ENCODE measurements at regions not wholly inside any gene's neighbourhood (a gene's known extent, or its start where the extent isn't known, plus 50 kb on each side); places are given as distances from the start of the nearest gene placed in this dataset.

DNA sequence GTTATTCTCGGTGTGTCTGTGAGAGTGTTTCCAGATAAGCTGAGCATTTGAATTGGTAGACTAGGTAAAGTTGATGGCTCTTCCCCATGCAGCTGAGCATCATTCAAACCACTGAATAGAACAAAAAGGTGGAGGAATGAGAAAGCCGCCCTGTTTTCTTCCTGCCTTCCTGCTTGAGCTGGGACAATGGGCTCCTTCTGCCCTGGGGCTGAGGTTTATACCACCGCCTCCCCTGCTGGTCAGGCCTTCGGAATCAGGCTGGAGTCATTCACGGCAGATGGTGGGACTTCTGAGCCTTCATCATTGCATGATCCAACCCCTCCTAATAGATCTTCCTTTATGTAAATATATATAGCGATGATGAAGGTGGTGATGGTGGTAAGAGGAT lies 124.9 kb downstream of the ANKRD60 start:
- H3K27me3 ChIP-seq (ENCODE audit: low read depth, low read length), result peaks cover 73% of the 10 kb centered on the region
- no peaks in the 10 kb centered on the region for H3K9me3 ChIP-seq (ENCODE audit: insufficient read depth, low read length)
- H3K9ac ChIP-seq (ENCODE audit: low read length), result no peak overlapping the region
- no peak overlapping the region for H3K4me2 ChIP-seq (ENCODE audit: low read length)
- H3K27ac ChIP-seq (ENCODE audit: low read length), result no peak overlapping the region
- TF ChIP-seq, protein P1, sequence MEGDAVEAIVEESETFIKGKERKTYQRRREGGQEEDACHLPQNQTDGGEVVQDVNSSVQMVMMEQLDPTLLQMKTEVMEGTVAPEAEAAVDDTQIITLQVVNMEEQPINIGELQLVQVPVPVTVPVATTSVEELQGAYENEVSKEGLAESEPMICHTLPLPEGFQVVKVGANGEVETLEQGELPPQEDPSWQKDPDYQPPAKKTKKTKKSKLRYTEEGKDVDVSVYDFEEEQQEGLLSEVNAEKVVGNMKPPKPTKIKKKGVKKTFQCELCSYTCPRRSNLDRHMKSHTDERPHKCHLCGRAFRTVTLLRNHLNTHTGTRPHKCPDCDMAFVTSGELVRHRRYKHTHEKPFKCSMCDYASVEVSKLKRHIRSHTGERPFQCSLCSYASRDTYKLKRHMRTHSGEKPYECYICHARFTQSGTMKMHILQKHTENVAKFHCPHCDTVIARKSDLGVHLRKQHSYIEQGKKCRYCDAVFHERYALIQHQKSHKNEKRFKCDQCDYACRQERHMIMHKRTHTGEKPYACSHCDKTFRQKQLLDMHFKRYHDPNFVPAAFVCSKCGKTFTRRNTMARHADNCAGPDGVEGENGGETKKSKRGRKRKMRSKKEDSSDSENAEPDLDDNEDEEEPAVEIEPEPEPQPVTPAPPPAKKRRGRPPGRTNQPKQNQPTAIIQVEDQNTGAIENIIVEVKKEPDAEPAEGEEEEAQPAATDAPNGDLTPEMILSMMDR (IDR thresholded peaks at IDR 0.05; ENCODE audit: low read depth, low read length), result no peak
- no peaks in the 10 kb centered on the region for H3K79me2 ChIP-seq (ENCODE audit: low read length)
- H3K4me1 ChIP-seq (ENCODE audit: low read length), result no peaks in the 10 kb centered on the region
- no peak overlapping the region for H2AFZ ChIP-seq (ENCODE audit: low read depth, low read length)
- H4K20me1 ChIP-seq (ENCODE audit: insufficient read depth, low read length), result no peaks in the 10 kb centered on the region
- H3K4me3 ChIP-seq (ENCODE audit: low read length), result no peak overlapping the region
- H3K36me3 ChIP-seq (replicated peaks; ENCODE audit: low read depth, low read length), result no peaks in the 10 kb centered on the region

DNA sequence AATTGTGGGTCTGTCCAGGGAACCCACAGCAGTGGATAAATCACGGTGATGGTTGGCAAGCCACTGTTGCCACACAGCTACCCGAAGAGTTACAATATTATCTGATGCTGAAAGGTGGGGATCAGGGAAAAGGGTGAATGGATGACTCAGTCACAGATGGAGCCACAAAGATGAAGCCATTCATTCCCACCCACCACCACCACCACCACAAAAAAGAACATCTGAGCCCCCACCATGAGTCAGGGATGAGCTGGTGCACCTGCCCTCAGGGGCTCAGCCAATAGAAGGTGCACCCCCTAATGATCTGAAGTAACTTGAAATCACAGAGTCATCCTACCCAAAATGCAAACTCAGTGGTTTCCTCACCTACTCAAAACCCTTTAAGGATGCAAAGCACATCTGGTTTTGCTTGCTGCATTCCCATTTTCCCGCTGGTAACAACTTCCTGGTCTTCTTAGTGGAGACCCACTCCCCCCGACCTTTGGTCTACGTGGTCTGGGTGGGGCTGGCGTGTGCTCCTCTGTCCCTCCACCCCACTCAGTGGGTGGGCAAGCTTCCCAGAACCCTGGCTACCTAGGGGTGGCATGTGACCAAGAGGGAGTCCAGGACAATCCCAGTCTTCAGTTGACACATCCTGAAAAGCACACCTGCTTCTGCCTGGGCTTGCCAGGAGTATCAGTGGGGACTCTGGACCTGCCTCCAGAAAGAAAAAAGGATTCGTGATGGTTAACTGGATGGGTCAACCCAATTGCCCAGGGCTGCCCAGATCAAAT lies 125.5 kb downstream of the ANKRD60 start:
- TF ChIP-seq EZH2phosphoT487 (IDR thresholded peaks at IDR 0.05; ENCODE audit: low read depth), result no peak
- TF ChIP-seq, protein P1 (IDR thresholded peaks at IDR 0.05; ENCODE audit: low read depth, low read length), result no peak

DNA sequence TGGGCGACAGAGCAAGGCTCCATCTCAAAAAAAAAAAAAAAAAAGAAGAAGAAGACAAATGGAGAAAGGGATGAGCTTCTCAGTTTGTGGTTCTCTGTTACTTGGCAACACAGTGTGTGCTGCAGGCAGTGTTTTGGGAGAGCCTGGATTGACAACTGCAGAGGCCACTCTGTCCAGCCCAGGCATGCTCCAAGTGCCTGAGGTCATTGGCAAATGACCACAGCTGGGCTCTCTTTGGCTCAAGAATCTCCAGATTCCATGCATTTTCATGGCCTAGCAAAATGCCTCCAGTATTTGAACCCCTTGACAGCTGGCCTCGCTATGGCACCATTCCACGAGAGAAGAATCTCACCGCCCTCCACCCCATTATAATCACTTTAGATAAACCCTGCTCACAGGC lies 126.2 kb downstream of the ANKRD60 start:
- Histone ChIP-seq H3K9me3 (ENCODE audit: insufficient read depth, low read length) (no peaks in the 10 kb centered on the region), H3K4me1 (ENCODE audit: low read length) (no peaks in the 10 kb centered on the region), H2AFZ (ENCODE audit: low read depth, low read length) (no peak overlapping the region), H3K79me2 (ENCODE audit: low read length) (no peaks in the 10 kb centered on the region), H3K4me2 (ENCODE audit: low read length) (no peak overlapping the region), H3K9ac (ENCODE audit: low read length) (no peak overlapping the region), H3K27ac (ENCODE audit: low read length) (no peak overlapping the region), H3K4me3 (ENCODE audit: low read length) (no peak overlapping the region), H3K27me3 (ENCODE audit: low read depth, low read length) (peaks cover 73% of the 10 kb centered on the region), H3K36me3 (replicated peaks; ENCODE audit: low read depth, low read length) (no peaks in the 10 kb centered on the region), H4K20me1 (ENCODE audit: insufficient read depth, low read length) (no peaks in the 10 kb centered on the region)
- TF ChIP-seq, protein P1 (IDR thresholded peaks at IDR 0.05; ENCODE audit: low read depth, low read length), result no peak
- no peak for TF ChIP-seq EZH2phosphoT487 (IDR thresholded peaks at IDR 0.05; ENCODE audit: low read depth)

More for the DNA sequence above, 125.5 kb downstream of the ANKRD60 start:
- no peak overlapping the region for H3K4me2 ChIP-seq (ENCODE audit: low read length)
- peaks cover 73% of the 10 kb centered on the region for H3K27me3 ChIP-seq (ENCODE audit: low read depth, low read length)
- no peaks in the 10 kb centered on the region for H3K9me3 ChIP-seq (ENCODE audit: insufficient read depth, low read length)
- H3K79me2 ChIP-seq (ENCODE audit: low read length), result no peaks in the 10 kb centered on the region
- H3K4me1 ChIP-seq (ENCODE audit: low read length), result no peaks in the 10 kb centered on the region
- no peak overlapping the region for H3K4me3 ChIP-seq (ENCODE audit: low read length)
- no peak overlapping the region for H3K27ac ChIP-seq (ENCODE audit: low read length)
- H3K36me3 ChIP-seq (replicated peaks; ENCODE audit: low read depth, low read length), result no peaks in the 10 kb centered on the region
- H4K20me1 ChIP-seq (ENCODE audit: insufficient read depth, low read length), result no peaks in the 10 kb centered on the region
- no peak overlapping the region for H3K9ac ChIP-seq (ENCODE audit: low read length)
- H2AFZ ChIP-seq (ENCODE audit: low read depth, low read length), result no peak overlapping the region

DNA sequence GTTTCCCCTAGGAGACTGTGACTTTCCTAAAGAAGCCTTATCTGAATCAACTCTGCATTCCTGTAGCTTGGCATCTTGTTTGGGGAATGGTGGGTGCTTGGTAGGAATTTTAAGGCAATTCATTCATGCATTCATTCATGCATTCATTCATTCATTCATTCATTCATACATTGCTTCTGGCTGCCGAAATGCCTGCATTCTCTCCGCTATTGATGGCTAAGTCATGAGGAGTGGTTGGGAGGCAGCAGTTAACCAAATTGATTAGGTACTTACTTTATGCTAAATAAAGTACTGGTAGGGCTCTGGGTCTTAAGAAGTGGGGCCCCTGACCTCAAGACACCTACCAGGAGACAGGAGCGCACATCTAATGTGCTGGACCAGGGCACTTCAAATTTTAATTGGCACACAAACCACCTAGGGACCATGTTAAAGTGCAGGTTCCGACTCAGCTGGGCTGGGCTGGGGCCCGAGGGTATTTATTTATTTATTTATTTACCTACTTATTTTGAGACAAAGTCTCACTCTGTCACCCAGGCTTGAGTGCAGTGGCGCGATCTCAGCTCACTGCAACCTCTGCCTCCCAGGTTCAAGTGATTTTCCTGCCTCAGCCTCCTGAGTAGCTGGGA lies 127.6 kb downstream of the ANKRD60 start:
- H3K27me3 ChIP-seq (ENCODE audit: low read depth, low read length), result peaks cover 67% of the 10 kb centered on the region

More for the DNA sequence above, 127.6 kb downstream of the ANKRD60 start:
- H3K36me3 ChIP-seq (replicated peaks; ENCODE audit: low read depth, low read length), result no peaks in the 10 kb centered on the region
- no peaks in the 10 kb centered on the region for H4K20me1 ChIP-seq (ENCODE audit: insufficient read depth, low read length)
- no peak overlapping the region for H3K27ac ChIP-seq (ENCODE audit: low read length)
- no peaks in the 10 kb centered on the region for H3K4me1 ChIP-seq (ENCODE audit: low read length)
- no peaks in the 10 kb centered on the region for H3K79me2 ChIP-seq (ENCODE audit: low read length)
- TF ChIP-seq EZH2phosphoT487 (IDR thresholded peaks at IDR 0.05; ENCODE audit: low read depth), result no peak
- TF ChIP-seq, protein P1 (IDR thresholded peaks at IDR 0.05; ENCODE audit: low read depth, low read length), result no peak
- H3K9me3 ChIP-seq (ENCODE audit: insufficient read depth, low read length), result no peaks in the 10 kb centered on the region
- H2AFZ ChIP-seq (ENCODE audit: low read depth, low read length), result no peak overlapping the region
- no peak overlapping the region for H3K9ac ChIP-seq (ENCODE audit: low read length)
- H3K4me3 ChIP-seq (ENCODE audit: low read length), result no peak overlapping the region
- no peak overlapping the region for H3K4me2 ChIP-seq (ENCODE audit: low read length)
